Iris pigment epithelial cell (primary cell): ENCODE measurements at regions not wholly inside any gene's neighbourhood (a gene's known extent, or its start where the extent isn't known, plus 50 kb on each side); places are given as distances from the start of the nearest gene placed in this dataset.

Source experiments
- DNase-seq: peaks from one replicate; pipeline ENCODE4 v3.0.0-alpha.2; 2011; ENCODE audit warnings: low read depth

DNA sequence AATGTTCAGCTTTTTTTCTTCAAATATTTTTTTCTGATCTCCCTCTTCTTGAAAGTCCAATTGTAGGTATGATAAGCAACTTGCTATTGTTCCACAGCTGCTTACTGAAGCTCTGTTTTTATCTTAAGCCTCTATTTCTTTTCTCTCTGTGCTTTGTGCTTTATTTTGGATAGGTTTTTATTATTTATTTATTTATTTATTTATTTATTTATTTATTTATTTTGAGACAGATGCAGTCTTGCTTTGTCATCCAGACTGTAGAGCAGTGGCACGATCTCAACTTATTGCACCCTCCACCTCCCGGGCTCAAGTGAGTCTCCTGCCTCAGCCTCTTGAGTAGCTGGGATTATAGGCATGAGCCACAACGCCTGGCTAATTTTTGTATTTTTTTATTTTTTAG, 199.4 kb downstream of the KLF12 start:
- no peak for DNase-seq

GRCh38 chr13:73934215-73934641, 200.0 kb downstream of the KLF12 start:
- DNase-seq: peak; percentile 45

- DNase-seq: no peak
Measured at GRCh38 chr13:73933795-73934194, 200.4 kb downstream of the KLF12 start.

DNA sequence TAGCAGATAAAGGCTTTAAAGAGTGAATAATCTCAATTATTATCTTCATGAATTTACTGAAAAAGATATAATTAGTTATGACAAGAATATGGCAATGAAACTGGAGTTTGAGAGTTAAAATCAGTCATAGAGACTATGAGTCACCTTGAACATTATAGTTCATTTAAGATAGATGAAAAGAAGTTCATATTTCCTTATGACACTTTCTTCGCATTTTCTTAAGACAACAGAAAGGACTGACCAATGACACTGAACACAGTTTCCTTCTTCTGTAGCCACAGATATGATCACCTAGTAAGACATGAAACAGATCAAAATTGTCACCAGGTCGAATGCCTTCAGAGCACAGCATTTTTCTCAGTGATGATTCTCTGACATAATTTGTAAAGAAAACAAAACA, 202.1 kb downstream of the KLF12 start:
- DNase-seq: no peak

DNA sequence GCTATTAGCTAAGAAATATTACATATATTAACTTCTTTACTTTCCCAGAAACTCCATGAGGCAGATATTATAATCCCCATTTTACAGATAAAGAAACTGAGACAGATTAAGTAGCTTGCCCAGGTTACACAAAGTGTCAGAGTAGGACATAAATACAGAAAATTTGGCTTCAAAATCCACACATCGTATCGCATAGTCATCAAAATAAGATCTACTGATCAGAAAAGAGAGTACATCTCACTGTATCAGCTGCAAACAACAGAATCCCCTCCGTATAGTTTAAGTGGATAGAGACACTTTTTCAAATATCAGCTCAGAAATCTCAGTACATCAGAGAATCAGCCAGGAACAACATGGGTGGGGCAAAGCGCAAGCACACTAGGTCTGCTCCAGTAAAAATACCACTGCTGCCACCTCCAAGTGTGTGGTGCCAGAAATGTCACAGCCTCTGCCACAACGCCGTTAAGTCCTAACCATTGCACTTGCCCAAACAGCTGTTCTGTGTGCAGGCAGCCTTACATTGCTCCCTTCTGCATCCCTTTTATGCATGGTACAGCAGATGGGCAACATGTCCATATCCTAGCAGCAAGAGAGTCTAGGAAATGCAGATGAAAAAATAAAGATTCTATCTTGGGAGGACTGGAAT, 204.8 kb downstream of the KLF12 start:
- no peak for DNase-seq

DNA sequence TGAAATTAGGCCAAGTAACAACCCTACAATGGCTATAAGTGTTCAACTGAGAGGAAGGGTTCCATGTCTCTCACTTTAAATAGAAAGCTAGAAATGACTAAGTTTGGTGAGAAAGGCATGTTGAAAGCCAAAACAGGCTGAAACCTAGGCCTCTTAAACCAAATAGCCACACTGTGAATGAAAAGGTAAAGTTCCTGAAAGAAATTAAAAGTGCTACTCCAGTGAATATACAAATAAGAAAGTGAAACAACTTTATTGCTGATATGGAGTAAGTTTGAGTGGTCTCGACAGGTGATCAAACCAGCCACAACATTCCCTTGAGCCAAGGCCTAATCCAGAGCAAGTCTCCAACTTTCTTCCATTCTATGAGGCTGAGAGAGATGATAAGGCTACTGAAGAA, 209.6 kb downstream of the KLF12 start:
- DNase-seq: no peak

GRCh38 chr13:73922493-73923393, 211.5 kb downstream of the KLF12 start:
- peak; percentile 54 for DNase-seq

GRCh38 chr13:73918691-73919090, 215.5 kb downstream of the KLF12 start:
- no peak for DNase-seq

GRCh38 chr13:73913751-73914518, 220.3 kb downstream of the KLF12 start:
- DNase-seq: no peak

- DNase-seq: peak; percentile 73
Measured at GRCh38 chr13:73913079-73913740, 221.0 kb downstream of the KLF12 start.

- DNase-seq: no peak
Measured at GRCh38 chr13:73911361-73911760, 222.8 kb downstream of the KLF12 start.

GRCh38 chr13:73910733-73911132, 223.5 kb downstream of the KLF12 start:
- no peak for DNase-seq

DNA sequence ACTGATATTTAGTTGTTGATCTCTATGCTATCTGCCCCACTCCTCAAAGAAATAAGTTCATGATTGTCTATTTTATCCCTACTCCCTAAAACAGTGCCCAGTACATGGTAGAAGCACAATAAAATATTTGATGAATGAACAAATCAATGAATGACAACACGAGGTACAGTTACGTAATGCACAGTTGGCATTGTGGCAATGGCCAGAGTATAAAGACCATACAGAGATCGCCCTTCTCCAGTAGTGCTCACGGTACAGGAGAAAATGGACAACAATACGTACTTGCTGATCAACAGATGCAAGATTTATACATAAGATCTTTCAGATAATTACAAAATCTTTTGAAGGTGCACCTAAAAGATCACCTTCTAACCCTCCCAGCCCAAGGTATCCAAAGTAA, 225.4 kb downstream of the KLF12 start:
- DNase-seq: no peak

DNA sequence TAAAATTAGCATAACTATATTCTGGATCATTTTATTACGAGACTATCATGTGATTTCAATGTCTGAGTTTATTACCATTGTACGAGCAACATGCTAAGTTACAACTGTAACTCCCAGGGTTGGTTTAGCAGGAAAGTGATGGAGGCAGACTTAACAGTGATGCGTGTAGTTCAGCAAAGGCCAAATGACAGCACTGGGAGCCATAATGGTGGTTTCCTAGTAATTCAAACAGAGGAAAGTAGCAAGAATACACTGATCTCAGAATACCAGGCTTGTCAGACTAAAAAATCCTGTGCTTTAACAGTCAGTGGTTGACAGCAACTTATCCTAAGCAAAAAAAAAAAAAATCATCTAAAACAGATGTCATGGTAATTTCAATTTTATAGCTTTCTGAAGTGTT, 229.6 kb downstream of the KLF12 start:
- DNase-seq: no peak

DNA sequence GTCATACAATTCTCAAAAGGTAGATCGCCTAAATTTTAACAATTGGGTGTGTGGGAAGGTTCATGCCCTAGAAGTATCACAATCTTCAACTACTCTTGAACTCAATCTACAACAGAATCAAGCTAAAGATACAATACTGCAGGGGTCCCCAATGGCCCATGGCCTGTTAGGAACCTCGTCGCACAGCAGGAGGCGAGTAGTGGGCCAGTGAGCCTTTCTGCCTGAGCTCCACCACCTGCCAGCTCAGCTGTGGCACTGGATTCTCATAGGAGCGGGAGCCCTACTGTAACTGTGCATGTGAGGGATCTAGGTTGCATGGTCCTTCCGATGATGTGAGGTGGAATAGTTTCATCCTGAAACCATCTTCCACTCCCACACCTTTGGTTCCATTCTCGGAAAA, 230.6 kb downstream of the KLF12 start:
- no peak for DNase-seq

GRCh38 chr13:73902847-73903246, 231.4 kb downstream of the KLF12 start:
- no peak for DNase-seq

- no peak for DNase-seq
Measured at GRCh38 chr13:73902296-73902695, 231.9 kb downstream of the KLF12 start.

DNA sequence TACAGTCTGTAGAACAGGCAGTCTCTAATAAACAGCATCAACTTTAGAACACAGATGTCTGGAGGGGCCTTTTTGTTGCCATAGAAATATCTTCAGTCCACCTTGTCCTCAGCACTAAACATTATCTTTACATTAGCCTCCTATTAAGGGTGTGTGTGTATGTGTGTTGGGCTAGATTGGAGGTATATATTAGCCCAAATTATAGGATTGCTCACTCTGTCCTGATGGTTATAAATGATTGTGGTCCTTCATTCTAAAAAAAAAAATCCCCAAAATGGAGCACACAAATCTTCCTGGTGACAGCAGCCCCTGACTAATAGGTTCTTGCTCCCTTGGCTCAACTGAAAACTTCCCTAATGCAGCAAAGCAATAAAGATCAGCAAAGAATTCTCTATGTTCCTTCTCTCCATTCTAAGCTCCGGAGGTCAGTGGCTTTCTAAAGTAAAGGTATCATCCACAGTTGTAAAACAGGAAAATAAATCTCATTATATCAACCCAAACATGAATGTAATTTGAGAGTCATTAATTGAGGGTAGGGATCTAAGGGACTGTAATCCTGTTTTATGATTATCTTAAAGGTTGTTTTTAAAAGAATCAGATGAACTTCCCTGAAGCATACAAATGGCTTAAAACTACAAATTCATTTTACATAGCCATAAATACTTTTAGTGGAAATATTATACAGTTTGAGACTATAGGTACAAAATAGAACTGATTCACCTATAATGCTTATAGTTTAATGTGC, 232.7 kb downstream of the KLF12 start:
- no peak for DNase-seq

- DNase-seq: no peak
Measured at GRCh38 chr13:73900591-73900990, 233.6 kb downstream of the KLF12 start.

- no peak for DNase-seq
Measured at GRCh38 chr13:73898899-73899298, 235.3 kb downstream of the KLF12 start.

- DNase-seq: no peak
Measured at GRCh38 chr13:73898276-73898675, 235.9 kb downstream of the KLF12 start.
